ENCODE measurements at regions not wholly inside any gene's neighbourhood (a gene's known extent, or its start where the extent isn't known, plus 50 kb on each side); places are given as distances from the start of the nearest gene placed in this dataset.
"Not testable (repeated sequence)": the region's sequence is repeated elsewhere in the genome, so short reads cannot be mapped to it uniquely, and the experiment has no call there.

DNA sequence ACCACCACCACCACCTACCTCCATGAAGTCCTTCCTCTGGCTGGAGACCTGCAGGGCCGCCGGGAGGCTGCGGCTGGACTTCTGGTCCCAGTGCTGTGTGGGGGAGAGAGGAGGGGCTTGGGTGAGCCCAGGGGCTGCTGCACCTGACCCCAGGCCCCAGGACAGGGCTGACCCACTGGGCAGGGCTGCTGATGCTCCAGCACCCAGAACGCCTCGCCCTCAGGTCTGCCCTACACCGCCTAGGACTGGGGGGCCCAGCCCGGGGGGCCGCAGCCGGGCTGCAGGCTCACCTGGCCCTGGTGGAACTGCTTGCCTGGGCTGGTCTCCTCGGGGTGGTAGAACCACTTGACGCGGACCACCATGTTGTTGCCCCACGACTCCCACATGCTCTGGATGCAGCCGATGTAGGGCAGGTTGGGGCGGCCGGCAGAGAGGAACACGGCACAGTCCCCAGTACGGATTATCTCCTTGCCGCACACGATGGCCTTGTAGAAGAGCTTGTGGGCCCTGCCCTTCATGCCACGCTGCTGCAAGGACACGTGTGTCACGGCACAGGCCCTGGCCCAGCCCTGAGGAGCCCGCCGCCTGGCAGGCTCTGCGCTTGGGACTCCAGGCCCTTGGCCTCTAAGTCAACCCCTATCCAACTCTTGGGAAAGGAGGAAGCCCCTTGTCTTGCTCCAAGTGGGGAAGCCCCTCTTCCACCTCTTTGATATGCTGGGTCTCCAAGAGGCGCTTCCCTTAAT is 429.9 kb upstream of the ZNF722 start:
- TF ChIP-seq EZH2 (IDR thresholded peaks at IDR 0.05; ENCODE audit: insufficient read depth, low read length), result not testable (repeated sequence)
- TF ChIP-seq, protein P1, sequence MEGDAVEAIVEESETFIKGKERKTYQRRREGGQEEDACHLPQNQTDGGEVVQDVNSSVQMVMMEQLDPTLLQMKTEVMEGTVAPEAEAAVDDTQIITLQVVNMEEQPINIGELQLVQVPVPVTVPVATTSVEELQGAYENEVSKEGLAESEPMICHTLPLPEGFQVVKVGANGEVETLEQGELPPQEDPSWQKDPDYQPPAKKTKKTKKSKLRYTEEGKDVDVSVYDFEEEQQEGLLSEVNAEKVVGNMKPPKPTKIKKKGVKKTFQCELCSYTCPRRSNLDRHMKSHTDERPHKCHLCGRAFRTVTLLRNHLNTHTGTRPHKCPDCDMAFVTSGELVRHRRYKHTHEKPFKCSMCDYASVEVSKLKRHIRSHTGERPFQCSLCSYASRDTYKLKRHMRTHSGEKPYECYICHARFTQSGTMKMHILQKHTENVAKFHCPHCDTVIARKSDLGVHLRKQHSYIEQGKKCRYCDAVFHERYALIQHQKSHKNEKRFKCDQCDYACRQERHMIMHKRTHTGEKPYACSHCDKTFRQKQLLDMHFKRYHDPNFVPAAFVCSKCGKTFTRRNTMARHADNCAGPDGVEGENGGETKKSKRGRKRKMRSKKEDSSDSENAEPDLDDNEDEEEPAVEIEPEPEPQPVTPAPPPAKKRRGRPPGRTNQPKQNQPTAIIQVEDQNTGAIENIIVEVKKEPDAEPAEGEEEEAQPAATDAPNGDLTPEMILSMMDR (IDR thresholded peaks at IDR 0.05; ENCODE audit: insufficient read depth, low read depth, low read length), result not testable (repeated sequence)
